ENCODE measurements at regions not wholly inside any gene's neighbourhood (a gene's known extent, or its start where the extent isn't known, plus 50 kb on each side); places are given as distances from the start of the nearest gene placed in this dataset.
"Not testable (repeated sequence)": the region's sequence is repeated elsewhere in the genome, so short reads cannot be mapped to it uniquely, and the experiment has no call there.

GRCh38 chr7:79513261-79513660 lies 59.8 kb upstream of the MAGI2 start:
- no peak for DNase-seq (ENCODE audit: extremely low read depth, low read depth, low spot score)

GRCh38 chr7:79512261-79512660 lies 58.8 kb upstream of the MAGI2 start:
- no peak for DNase-seq (ENCODE audit: extremely low read depth, low read depth, low spot score)

- DNase-seq (ENCODE audit: extremely low read depth, low read depth, low spot score), result not testable (repeated sequence)
These were observed 57.6 kb upstream of the MAGI2 start for GRCh38 chr7:79511056-79511455.

- no peak for DNase-seq (ENCODE audit: extremely low read depth, low read depth, low spot score)
These were observed 53.7 kb upstream of the MAGI2 start for GRCh38 chr7:79507131-79507530.

- DNase-seq (ENCODE audit: extremely low read depth, low read depth, low spot score), result no peak
These were observed 53.0 kb upstream of the MAGI2 start for GRCh38 chr7:79506481-79506880.

- no peak for DNase-seq (ENCODE audit: extremely low read depth, low read depth, low spot score)
These were observed 51.3 kb upstream of the MAGI2 start for GRCh38 chr7:79504607-79505389.

Measured in glomerular endothelial cell (primary cell).